K562 (cell line): ENCODE measurements at regions not wholly inside any gene's neighbourhood (a gene's known extent, or its start where the extent isn't known, plus 50 kb on each side); places are given as distances from the start of the nearest gene placed in this dataset.

Source experiments
- ATAC-seq: fragments of 200-7000 bp; cut with Tn5 transposase; 3 replicates; pipeline ENCODE4 v1.9.1; 2020; ENCODE audit warnings: moderate library complexity
- BruUV-seq: library from RNA; stranded (reverse); fragments of 400-500 nt; replicated peaks from 2 replicates; lab custom pipeline; 2021; lab: Mats Ljungman, UMichigan
- CTCF ChIA-PET: fragments of 300-600 bp; formaldehyde crosslinking; extraction: SDS; loops from one replicate; lab custom pipeline; 2021; ENCODE audit warnings: low intra/inter-chr PET ratio; lab: Yijun Ruan, JAX
- POLR2A ChIA-PET: fragments of 300-600, 350-650 bp; sonication (Branson Sonifier 250); formaldehyde crosslinking; extraction: SDS; loops from one replicate; lab custom pipeline; 2021; ENCODE audit warnings: antibody characterized with exemption, inconsistent platforms; lab: Yijun Ruan, JAX
- DNase-seq, 4 experiments: peaks; one replicate each; pipeline versions ENCODE4 v3.0.0 to v3.0.0-alpha.2; 2011 to 2018; ENCODE audit warnings: low spot score in 3 of 4, mixed read lengths in 3 of 4; ENCODE audit errors: extremely low read depth in 1 of 4
- FAIRE-seq: peaks from 2 replicates; lab custom pipeline; 2011; peaks lifted over from hg19 to GRCh38; lab: Jason Lieb, UNC
- H2AFZ ChIP-seq: 2 replicates; pipeline ENCODE4 v1.6.0; 2011; ENCODE audit warnings: low read depth, low read length, control low read depth, inconsistent platforms
- H3K27ac ChIP-seq: fragments of 200-600 bp; 3 replicates; pipeline ENCODE4 v1.8.0; 2011; ENCODE audit warnings: low read depth, mild to moderate bottlenecking, control low read depth, inconsistent platforms, low read length, moderate library complexity, mixed read lengths; ENCODE audit errors: extremely low read depth
- H3K27me3 ChIP-seq, 2 experiments: fragments of 300-600 bp in 1 of 2; 2 replicates in 1 of 2; 3 replicates in 1 of 2; pipeline versions ENCODE4 v1.6.0 to v1.8.0; 2011; ENCODE audit warnings: inconsistent platforms in 2 of 2, low read length in 2 of 2, mild to moderate bottlenecking in 1 of 2, mixed read lengths in 1 of 2, moderate library complexity in 1 of 2; ENCODE audit not compliant: control insufficient read depth in 2 of 2, insufficient read depth in 2 of 2
- H3K36me3 ChIP-seq: fragments of 300-600 bp; 3 replicates; pipeline ENCODE4 v1.8.0; 2011; ENCODE audit warnings: mild to moderate bottlenecking, low read length, inconsistent platforms; ENCODE audit not compliant: control insufficient read depth, insufficient read depth
- H3K4me1 ChIP-seq, 2 experiments: fragments of 200-600 bp in 1 of 2; replicated peaks in 1 of 2; 2 replicates in 1 of 2; 3 replicates in 1 of 2; pipeline versions ENCODE4 v1.5.1 to v1.8.0; 2011; ENCODE audit warnings: inconsistent platforms in 2 of 2, low read length in 2 of 2, mild to moderate bottlenecking in 1 of 2, mixed read lengths in 1 of 2, moderate library complexity in 1 of 2; ENCODE audit not compliant: control insufficient read depth in 2 of 2, insufficient read depth in 2 of 2
- H3K4me2 ChIP-seq: 2 replicates; pipeline ENCODE4 v1.6.1; 2011; ENCODE audit warnings: low read length, control low read depth, inconsistent platforms, mixed read lengths; ENCODE audit not compliant: insufficient read depth
- H3K4me3 ChIP-seq: fragments of 200-600 bp; sonication (generic), shearing (Covaris generic); 2 replicates; pipeline ENCODE4 v1.5.1; 2016; ENCODE audit warnings: control low read depth, inconsistent platforms
- H3K79me2 ChIP-seq: fragments of 200-600 bp; 3 replicates; pipeline ENCODE4 v1.8.0; 2011; ENCODE audit warnings: low read length, inconsistent platforms; ENCODE audit not compliant: control insufficient read depth, insufficient read depth
- H3K9ac ChIP-seq, 2 experiments: 2 replicates each; pipeline versions ENCODE4 v1.6.0 to v1.6.1; 2011; ENCODE audit warnings: low read depth in 2 of 2, low read length in 2 of 2, control low read depth in 1 of 2, inconsistent platforms in 1 of 2, mild to moderate bottlenecking in 1 of 2, mixed read lengths in 1 of 2; ENCODE audit not compliant: insufficient read depth in 1 of 2
- H3K9me1 ChIP-seq: one replicate; pipeline ENCODE4 v1.6.0; 2011; ENCODE audit warnings: inconsistent platforms, mild to moderate bottlenecking, low read length, moderate library complexity; ENCODE audit not compliant: control insufficient read depth, insufficient read depth
- H3K9me3 ChIP-seq: replicated peaks from 2 replicates; pipeline ENCODE4 v1.5.1; 2011; ENCODE audit warnings: low read depth, low read length, inconsistent platforms; ENCODE audit not compliant: control insufficient read depth, insufficient read depth
- H4K20me1 ChIP-seq: replicated peaks from 2 replicates; pipeline ENCODE4 v1.6.1; 2011; ENCODE audit warnings: low read length, inconsistent platforms, mixed read lengths; ENCODE audit not compliant: control insufficient read depth, insufficient read depth
- BACH1 ChIP-seq: fragments of 200-800 bp; sonication (Bioruptor generic); IDR thresholded peaks from 2 replicates; pipeline ENCODE4 v1.6.1; 2016; ENCODE audit warnings: missing genetic modification characterization, missing compliant biosample characterization
- CTCF ChIP-seq, 3 experiments: IDR thresholded peaks in 2 of 3; conservative IDR thresholded peaks in 1 of 3; 2 replicates each; pipeline ENCODE4 v1.5.1; 2011 to 2012; ENCODE audit warnings: low read length in 3 of 3, mild to moderate bottlenecking in 3 of 3, control low read depth in 2 of 3, improper control_type of control experiment in 1 of 3, inconsistent platforms in 1 of 3, low read depth in 1 of 3, mixed read lengths in 1 of 3, moderate library complexity in 1 of 3; ENCODE audit not compliant: insufficient read depth in 2 of 3
- DMBX1 ChIP-seq: fragments of 250-450 bp; sonication (Bioruptor Pico); IDR thresholded peaks from 2 replicates; pipeline ENCODE4 v1.8.0; 2022; ENCODE audit warnings: inconsistent platforms, mild to moderate bottlenecking, moderate library complexity, borderline replicate concordance
- FOS ChIP-seq: IDR thresholded peaks from 3 replicates; pipeline ENCODE4 v1.6.1; 2011; ENCODE audit not compliant: insufficient read length; ENCODE audit errors: extremely low read depth
- FOXJ2 ChIP-seq: fragments of 200-800 bp; sonication (Bioruptor generic); IDR thresholded peaks from 2 replicates; pipeline ENCODE4 v1.6.1; 2016; ENCODE audit warnings: missing genetic modification characterization, missing compliant biosample characterization
- HMG20A ChIP-seq: fragments of 450-650 bp; formaldehyde crosslinking; conservative IDR thresholded peaks from 2 replicates; pipeline ENCODE4 v1.4.0; 2020; ENCODE audit warnings: mild to moderate bottlenecking, mixed read lengths
- KDM5B ChIP-seq: fragments of 200-600 bp; sonication (generic); IDR thresholded peaks from 2 replicates; pipeline ENCODE4 v1.6.1; 2012; ENCODE audit warnings: low read depth, mild to moderate bottlenecking, moderate library complexity, low read length, control low read depth, inconsistent platforms; ENCODE audit not compliant: insufficient replicate concordance
- KLF10 ChIP-seq: fragments of 250-450 bp; sonication (Bioruptor Pico); IDR thresholded peaks from 2 replicates; pipeline ENCODE4 v1.6.1; 2021; ENCODE audit warnings: matching md5 sums
- KLF13 ChIP-seq: fragments of 450-650 bp; IDR thresholded peaks from 2 replicates; pipeline ENCODE4 v1.6.1; 2016; ENCODE audit warnings: missing genetic modification characterization, low read depth, mild to moderate bottlenecking, missing compliant biosample characterization, moderate library complexity, borderline replicate concordance
- MED1 ChIP-seq: sonication (generic); formaldehyde crosslinking; IDR thresholded peaks from 2 replicates; pipeline ENCODE4 v1.8.1; 2023; ENCODE audit warnings: missing genetic modification reagents, borderline replicate concordance
- NFATC3 ChIP-seq: fragments of 450-650 bp; IDR thresholded peaks from 2 replicates; pipeline ENCODE4 v1.6.1; 2017; ENCODE audit warnings: mild to moderate bottlenecking
- NFYB ChIP-seq: IDR thresholded peaks from 2 replicates; pipeline ENCODE4 v1.6.1; 2011; ENCODE audit warnings: mild to moderate bottlenecking, moderate library complexity; ENCODE audit not compliant: insufficient read length; ENCODE audit errors: extremely low read depth
- PCBP1 ChIP-seq: fragments of 200-400 bp; formaldehyde crosslinking; IDR thresholded peaks from 2 replicates; pipeline ENCODE4 v1.6.1; 2018; ENCODE audit warnings: mild to moderate bottlenecking, low read depth, low read length; ENCODE audit not compliant: poor library complexity, severe bottlenecking
- PRDM10 ChIP-seq: fragments of 450-650 bp; IDR thresholded peaks from 2 replicates; pipeline ENCODE4 v1.6.1; 2018; ENCODE audit not compliant: partially characterized antibody
- RAD51 ChIP-seq: fragments of 450-650 bp; IDR thresholded peaks from 2 replicates; pipeline ENCODE4 v1.7.1; 2016; ENCODE audit warnings: low read depth, mild to moderate bottlenecking, borderline replicate concordance
- ZFX ChIP-seq: sonication (generic); formaldehyde crosslinking; IDR thresholded peaks from 2 replicates; pipeline ENCODE4 v1.8.0; 2022; ENCODE audit warnings: mild to moderate bottlenecking, missing genetic modification reagents, moderate library complexity
- ZNF212 ChIP-seq: fragments of 450-650 bp; formaldehyde crosslinking; IDR thresholded peaks from 2 replicates; pipeline ENCODE4 v1.4.0; 2020; ENCODE audit warnings: mild to moderate bottlenecking
- ZNF224 ChIP-seq: sonication (generic); formaldehyde crosslinking; IDR thresholded peaks from 2 replicates; pipeline ENCODE4 v1.8.0; 2022; ENCODE audit warnings: mild to moderate bottlenecking, missing genetic modification reagents
- WGBS: fragments of 100-300 bp; shearing (Covaris generic); methylation state at CpG from one replicate; pipeline ENCODE4 v1.1.6; 2016; ENCODE audit warnings: low coverage, mixed read lengths; ENCODE audit not compliant: insufficient coverage; ENCODE audit errors: missing lambda C conversion rate; 5-methylcytosine and 5-hydroxymethylcytosine counted together
- in situ Hi-C: fragments of 300-500 bp; cut with MboI; formaldehyde crosslinking; loops from 4 replicates; pipeline ENCODE4 v1.15.0; 2018; ENCODE audit warnings: inconsistent platforms, mixed read lengths
- intact Hi-C: fragments of 100-400 bp; cut with micrococcal nuclease; formaldehyde crosslinking; loops from 2 replicates; pipeline ENCODE4 v1.14.2; 2022

- BruUV-seq: no TSS peak
- WGBS: 2% methylated on average over 7 of the region's 7 CpGs
- H3K27me3 ChIP-seq: no peaks in the 10 kb centered on the region
- no peak overlapping the region for H3K4me3 ChIP-seq
- H3K9me1 ChIP-seq: no peaks in the 10 kb centered on the region
- H3K4me1 ChIP-seq: no peaks in the 10 kb centered on the region
- in situ Hi-C loops: no loop called here
- no peak overlapping the region for H3K27ac ChIP-seq
- no peaks in the 10 kb centered on the region; the same call in 1 of the 2 replicates for H3K9me3 ChIP-seq
- no peak for FAIRE-seq
- intact Hi-C loops: no loop called here
- TF ChIP-seq PRDM10 (no peak), DMBX1 (CRISPR knock-in tag) (no peak), ZNF212 (CRISPR knock-in tag) (no peak), FOXJ2 (tag) (no peak), KLF13 (tag) (no peak), CTCF (IDR thresholded peaks at IDR 0.05 in 2 of 3, conservative IDR thresholded peaks at IDR 0.05 in 1 of 3; ENCODE audit: insufficient read depth in 2 of 3, low read depth in 1 of 3, low read length in 3 of 3) (no peak), NFATC3 (no peak), FOS (no peak), MED1 (CRISPR knock-in tag) (no peak), PCBP1 (no peak), HMG20A (no peak), BACH1 (tag) (no peak), RAD51 (no peak), ZNF224 (CRISPR knock-in tag) (no peak), KDM5B (no peak), KLF10 (CRISPR knock-in tag) (no peak), ZFX (no peak), NFYB (no peak)
- H2AFZ ChIP-seq: no peak overlapping the region
- no peak overlapping the region for H3K9ac ChIP-seq
- ATAC-seq: no peak
- ChIA-PET CTCF (no interaction called here), POLR2A (no interaction called here)
- no peaks in the 10 kb centered on the region for H4K20me1 ChIP-seq
- H3K4me2 ChIP-seq: no peak overlapping the region
- H3K79me2 ChIP-seq: no peaks in the 10 kb centered on the region
- DNase-seq: no peak
- no peaks in the 10 kb centered on the region for H3K36me3 ChIP-seq
Observed at GRCh38 chr5:91741764-91742505, 358.8 kb upstream of the ARRDC3 start.
